ENCODE measurements at regions not wholly inside any gene's neighbourhood (a gene's known extent, or its start where the extent isn't known, plus 50 kb on each side); places are given as distances from the start of the nearest gene placed in this dataset.

DNA sequence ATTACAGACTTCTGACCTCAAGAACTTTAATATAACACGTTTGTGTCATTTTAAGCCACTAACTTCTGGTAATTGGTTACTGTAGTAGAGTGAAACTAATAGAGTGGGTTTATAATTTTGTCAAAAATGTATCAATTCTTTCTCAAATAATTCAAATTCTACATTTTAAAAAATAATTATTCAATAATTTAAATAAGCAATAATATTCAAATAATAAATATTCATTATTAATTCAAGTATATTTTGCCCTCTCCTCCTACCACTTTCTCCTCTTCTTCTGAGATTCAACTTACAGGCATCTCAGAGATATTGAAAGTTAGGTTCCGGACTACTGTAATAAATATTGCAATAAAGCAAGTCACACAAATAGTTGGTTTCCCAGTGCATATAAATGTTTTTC is 1107.1 kb downstream of the KCNT2 start:
- no peak for DNase-seq

GRCh38 chr1:195495720-195496635 is 1112.3 kb downstream of the KCNT2 start:
- DNase-seq = no peak

DNA sequence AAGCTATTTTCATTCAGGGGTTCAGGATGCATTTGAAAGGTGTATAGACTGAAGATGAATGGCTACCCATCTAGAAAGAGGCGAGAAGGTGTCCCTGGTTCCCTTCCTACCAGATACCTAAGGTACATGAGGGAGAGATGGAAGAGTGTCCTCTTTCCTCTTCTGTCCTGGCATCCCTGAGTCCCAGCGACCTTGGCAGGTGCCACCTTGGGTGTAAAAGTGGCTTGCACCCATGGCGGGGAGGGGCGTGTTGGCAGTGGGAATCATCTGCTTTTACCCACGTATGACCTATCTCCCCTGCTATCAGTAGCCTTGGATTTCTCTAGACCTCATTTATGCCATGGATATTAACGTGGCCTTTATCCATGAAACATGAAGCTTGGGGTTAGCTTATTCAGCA is 1126.1 kb downstream of the KCNT2 start:
- DNase-seq = no peak

- DNase-seq = no peak
Measured at GRCh38 chr1:195481293-195481692, 1126.9 kb downstream of the KCNT2 start.

DNA sequence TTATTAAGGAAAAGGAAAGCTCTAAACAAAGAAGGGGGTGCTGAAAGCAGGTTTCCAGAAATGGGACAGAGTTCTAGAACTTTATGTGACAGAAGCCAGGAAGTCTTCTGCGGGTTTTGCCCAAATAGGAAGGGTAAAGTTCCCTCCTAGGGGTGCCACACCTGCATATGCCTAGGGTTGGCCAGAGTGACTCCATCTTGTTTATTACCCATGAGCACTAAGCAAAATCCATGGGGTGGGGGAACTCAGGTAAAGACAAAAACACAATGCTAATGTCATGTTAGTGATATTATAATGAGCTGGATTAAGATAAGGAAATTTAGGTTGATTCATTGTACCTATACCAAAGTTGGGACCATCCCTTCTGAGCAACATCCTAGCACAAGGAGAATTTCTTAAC is 1132.7 kb downstream of the KCNT2 start:
- no peak for DNase-seq

DNA sequence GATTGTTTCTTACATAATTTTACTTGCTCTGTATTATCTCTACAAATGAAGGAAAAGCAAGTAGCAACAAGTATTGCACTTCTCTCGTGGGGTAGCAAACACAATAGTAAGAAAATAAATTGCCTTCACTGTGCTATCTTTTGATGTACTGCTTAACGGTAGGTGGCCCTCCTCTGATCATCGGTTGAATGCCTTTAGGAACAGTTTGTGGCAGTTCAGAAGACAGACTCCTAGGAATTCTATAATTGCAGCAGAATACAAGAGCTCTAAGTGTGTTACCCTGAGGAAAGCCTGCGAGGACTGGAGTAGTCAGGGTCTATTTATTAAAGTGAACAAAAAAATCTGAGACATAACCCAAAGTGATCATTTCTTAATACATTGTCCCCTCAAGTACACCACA is 1135.9 kb downstream of the KCNT2 start:
- DNase-seq = no peak

DNA sequence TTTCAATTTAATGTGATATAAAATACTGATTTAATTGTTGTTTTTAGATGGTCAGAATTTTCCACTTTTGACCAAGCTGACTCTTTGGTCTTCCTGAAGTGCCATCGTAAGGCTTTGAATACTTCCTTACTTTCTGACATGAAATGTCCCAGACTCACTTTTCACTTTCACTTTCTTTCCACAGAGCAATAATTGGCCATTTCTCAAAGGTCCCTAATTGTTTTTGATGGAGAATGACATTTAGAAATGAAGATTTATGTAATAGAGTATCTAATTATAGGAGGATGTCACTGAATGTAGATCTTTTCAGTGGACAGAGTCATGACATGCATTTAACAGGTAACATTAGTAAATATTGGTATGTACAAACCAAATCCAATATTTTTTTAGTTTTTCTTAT is 1141.6 kb downstream of the KCNT2 start:
- DNase-seq = no peak

GRCh38 chr1:195462646-195463045 is 1145.6 kb downstream of the KCNT2 start:
- DNase-seq = peak; percentile 18

GRCh38 chr1:195462152-195462551 is 1146.1 kb downstream of the KCNT2 start:
- DNase-seq = no peak

GRCh38 chr1:195458365-195458764 is 1149.9 kb downstream of the KCNT2 start:
- no peak for DNase-seq

- no peak for DNase-seq
Measured at GRCh38 chr1:195450794-195451193, 1157.4 kb downstream of the KCNT2 start.

DNA sequence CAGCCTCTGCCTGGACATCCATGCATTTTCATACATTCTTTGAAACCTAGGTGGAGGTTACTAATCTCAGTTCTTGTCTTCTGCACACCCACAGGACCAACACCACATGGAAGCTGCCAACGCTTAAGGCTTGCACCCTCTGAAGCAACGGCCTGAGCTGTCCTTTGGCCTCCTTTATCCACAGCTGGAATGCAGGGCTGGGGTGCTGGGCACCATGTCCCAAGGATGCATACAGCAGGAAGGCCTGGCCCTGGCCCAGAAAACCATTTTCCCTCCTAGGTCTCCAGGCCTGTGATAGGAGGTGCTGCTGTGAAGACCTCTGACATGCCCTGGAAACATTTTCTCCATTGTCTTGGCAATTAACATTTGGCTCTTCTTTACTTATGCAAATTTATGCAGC is 1168.6 kb downstream of the KCNT2 start:
- no peak for DNase-seq

DNA sequence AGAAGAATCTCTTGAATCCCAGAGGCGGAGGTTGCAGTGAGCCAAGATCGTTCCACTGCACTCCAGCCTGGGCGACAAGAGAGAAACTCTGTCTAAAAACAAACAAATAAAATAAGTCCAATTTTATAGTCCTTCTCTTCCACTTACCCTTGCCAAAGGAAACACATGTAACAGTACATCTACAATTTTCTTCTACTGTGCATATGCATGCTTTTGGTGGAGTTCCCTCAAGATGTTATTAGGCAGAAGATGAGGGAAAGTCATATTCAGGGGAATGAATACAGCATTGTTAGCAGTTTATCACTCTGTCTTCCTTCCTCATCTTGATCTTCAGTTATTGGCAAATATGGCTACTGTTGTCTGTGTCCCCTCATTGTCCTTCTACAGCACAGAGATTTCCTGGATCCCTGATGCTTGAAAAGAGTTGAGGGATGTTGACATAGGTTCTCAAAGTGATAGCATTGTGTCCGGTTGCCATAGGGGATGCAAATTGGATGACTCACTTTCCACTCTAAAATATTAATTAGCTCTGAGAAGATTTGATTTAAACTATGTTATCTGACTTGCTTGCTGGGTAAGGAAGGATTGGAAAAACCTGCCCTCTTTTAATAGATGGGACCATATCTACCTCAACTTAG is 1173.6 kb downstream of the KCNT2 start:
- no peak for DNase-seq

DNA sequence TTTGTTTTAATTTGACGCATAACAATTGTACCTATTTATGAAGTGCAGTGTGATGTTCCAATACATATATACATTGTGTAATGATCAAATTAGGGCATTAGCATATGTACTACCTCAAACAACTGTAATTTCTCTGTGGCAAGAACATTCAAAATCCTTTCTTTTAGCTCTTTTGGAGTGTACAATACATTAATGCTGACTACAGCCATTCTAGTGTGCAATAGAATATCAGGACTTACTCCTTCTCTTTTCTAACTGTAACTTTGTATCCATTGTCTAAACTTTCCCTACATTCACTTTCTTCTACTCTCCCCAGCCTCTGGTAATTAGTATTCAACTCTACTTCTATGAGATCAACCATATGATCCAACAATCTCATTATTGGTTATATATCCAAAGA is 1177.4 kb downstream of the KCNT2 start:
- DNase-seq = no peak

DNA sequence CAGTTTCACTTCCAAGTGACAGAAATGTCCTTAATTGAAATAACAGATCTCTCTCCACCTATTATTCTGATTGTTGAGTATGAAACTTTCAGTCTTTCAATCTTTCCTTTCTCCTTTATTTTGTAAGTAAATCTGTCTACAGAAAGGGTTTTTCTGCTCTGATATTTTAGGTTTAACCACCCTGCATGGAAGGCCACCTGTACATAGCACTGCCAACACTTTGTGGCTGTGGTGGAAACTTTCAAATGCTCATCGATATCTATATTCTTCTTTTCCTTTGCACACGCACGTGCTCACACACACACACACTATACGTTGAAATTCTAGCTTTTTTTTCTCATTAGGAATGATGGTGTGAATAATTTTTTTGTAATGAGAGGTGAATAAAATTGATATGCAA is 1179.3 kb downstream of the KCNT2 start:
- no peak for DNase-seq

- DNase-seq = no peak
Measured at GRCh38 chr1:195415584-195415983, 1192.7 kb downstream of the KCNT2 start.

GRCh38 chr1:195394567-195394966 is 1213.7 kb downstream of the KCNT2 start:
- peak; percentile 10 for DNase-seq

GRCh38 chr1:195376190-195376589 is 1232.0 kb downstream of the KCNT2 start:
- DNase-seq = no peak

DNA sequence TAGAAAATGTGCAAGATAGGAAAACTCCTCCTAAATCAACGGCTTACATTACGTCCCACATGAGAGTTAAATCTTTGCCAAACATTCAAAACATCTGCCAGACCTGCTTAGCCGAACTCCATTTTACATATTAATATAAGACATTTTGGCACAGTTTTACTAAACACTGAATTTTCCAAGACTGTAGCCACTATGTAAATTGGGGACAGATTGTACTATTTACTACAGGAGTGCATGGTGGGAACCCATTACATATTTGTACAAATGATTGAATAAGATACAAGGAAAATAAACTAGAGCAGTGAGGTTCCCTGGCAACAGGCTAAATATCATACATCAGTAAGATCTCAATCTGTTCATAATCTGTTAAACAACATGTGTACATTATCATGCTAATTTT is 1234.4 kb downstream of the KCNT2 start:
- DNase-seq = no peak

- no peak for DNase-seq
Measured at GRCh38 chr1:195345149-195345548, 1263.1 kb downstream of the KCNT2 start.

DNA sequence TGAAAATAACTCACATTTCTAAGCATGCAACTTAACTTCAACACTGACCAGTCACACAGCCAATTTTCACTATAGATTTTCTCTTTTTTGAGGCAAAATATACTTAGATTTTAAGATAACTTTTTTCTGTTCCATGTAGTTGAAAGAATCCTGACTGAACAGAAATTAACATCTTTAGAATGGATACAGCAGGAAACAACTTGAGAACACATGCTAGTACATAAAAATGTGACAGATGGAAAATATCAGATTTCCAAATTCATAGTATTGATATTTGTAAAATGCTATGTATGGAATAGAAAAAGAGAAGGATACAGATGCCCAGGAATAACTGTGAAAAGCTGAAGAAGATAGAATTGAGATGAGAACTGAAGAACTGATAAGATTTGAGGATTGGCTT is 1270.6 kb downstream of the KCNT2 start:
- DNase-seq = no peak

DNA sequence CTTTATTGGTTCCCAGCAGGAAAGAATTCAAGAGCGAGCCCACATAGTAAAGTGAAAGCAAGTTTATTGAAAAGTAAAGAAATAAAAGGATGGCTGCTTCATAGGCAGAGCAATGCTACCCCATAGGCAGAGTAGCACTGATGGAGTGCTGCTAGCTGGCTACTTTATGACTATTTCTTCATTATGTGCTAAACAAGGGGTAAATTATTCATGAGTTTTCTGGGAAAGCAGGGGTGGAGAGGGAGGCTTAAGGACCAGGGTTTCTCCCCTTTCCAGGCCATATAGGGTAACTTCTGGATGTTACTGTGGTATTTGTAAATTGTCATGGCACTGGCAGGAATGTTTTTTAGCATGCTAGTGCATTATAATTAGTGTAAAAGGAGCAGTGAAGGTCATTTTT is 1271.4 kb downstream of the KCNT2 start:
- DNase-seq = no peak

- DNase-seq = no peak
Measured at GRCh38 chr1:195335541-195335940, 1272.7 kb downstream of the KCNT2 start.

DNA sequence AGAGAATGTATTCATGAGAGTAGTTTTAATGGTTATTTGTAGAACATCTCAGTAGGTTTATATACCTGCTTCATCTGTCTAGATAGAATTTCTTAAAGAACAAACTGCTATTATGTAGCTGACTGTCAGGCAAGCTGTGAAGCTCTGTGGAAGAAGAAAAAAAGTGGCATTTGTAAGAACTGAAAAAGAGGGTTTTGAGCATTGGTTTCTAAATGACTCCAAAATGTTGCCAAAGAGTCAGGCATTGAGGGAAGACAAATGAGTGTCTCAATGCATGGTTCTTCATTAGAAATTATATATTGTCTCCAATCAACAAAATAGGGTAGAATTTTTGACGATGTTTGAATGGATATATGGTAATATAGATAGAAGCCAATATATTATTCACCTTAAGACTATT is 1276.1 kb downstream of the KCNT2 start:
- no peak for DNase-seq

- DNase-seq = no peak
Measured at GRCh38 chr1:195328681-195329080, 1279.6 kb downstream of the KCNT2 start.
